ENCODE measurements at regions not wholly inside any gene's neighbourhood (a gene's known extent, or its start where the extent isn't known, plus 50 kb on each side); places are given as distances from the start of the nearest gene placed in this dataset.

- Histone ChIP-seq H3K27ac (no peak overlapping the region), H3K36me3 (no peaks in the 10 kb centered on the region), H3K9me3 (no peaks in the 10 kb centered on the region), H3K4me3 (no peak overlapping the region), H3K27me3 (no peaks in the 10 kb centered on the region), H3K4me1 (ENCODE audit: insufficient read depth) (no peaks in the 10 kb centered on the region)
- TF ChIP-seq POLR2A (IDR thresholded peaks at IDR 0.05) (no peak), EP300 (IDR thresholded peaks at IDR 0.05) (no peak), CTCF (IDR thresholded peaks at IDR 0.05) (no peak)
- whole genome bisulfite sequencing, 3 donors = 39 to 52% (median 50%) methylated on average over 4 of the region's 4 CpGs
- intact Hi-C loops (cut with DNase I) = no loop called here
- DNase-seq = no peak
Observed at GRCh38 chr11:87493516-87493915, 455.8 kb downstream of the TMEM135 start.

- no peaks in the 10 kb centered on the region for H3K36me3 ChIP-seq
- no peak for DNase-seq
- H3K4me1 ChIP-seq (ENCODE audit: insufficient read depth) = no peaks in the 10 kb centered on the region
- no peak overlapping the region for H3K4me3 ChIP-seq
- TF ChIP-seq EP300 (IDR thresholded peaks at IDR 0.05) = no peak
- TF ChIP-seq POLR2A (IDR thresholded peaks at IDR 0.05) = no peak
- no peak for TF ChIP-seq CTCF (IDR thresholded peaks at IDR 0.05)
- 73 to 84% (median 75%) methylated on average over 3 of the region's 3 CpGs for WGBS, 3 donors
- H3K27me3 ChIP-seq = no peaks in the 10 kb centered on the region
- intact Hi-C loops (cut with DNase I) = no loop called here
- H3K9me3 ChIP-seq = no peaks in the 10 kb centered on the region
- H3K27ac ChIP-seq = no peak overlapping the region
Observed at GRCh38 chr11:87491381-87491780, 453.6 kb downstream of the TMEM135 start.

- H3K27ac ChIP-seq = no peak overlapping the region
- no peaks in the 10 kb centered on the region for H3K9me3 ChIP-seq
- H3K36me3 ChIP-seq = no peaks in the 10 kb centered on the region
- no peak for DNase-seq
- no peaks in the 10 kb centered on the region for H3K4me1 ChIP-seq (ENCODE audit: insufficient read depth)
- H3K4me3 ChIP-seq = no peak overlapping the region
- intact Hi-C loops (cut with DNase I) = no loop called here
- TF ChIP-seq CTCF (IDR thresholded peaks at IDR 0.05) (no peak), EP300 (IDR thresholded peaks at IDR 0.05) (no peak), POLR2A (IDR thresholded peaks at IDR 0.05) (no peak)
- no peaks in the 10 kb centered on the region for H3K27me3 ChIP-seq
Observed at GRCh38 chr11:87490671-87491070, 452.9 kb downstream of the TMEM135 start.

- H3K27me3 ChIP-seq = no peaks in the 10 kb centered on the region
- TF ChIP-seq EP300 (IDR thresholded peaks at IDR 0.05) (no peak), CTCF (IDR thresholded peaks at IDR 0.05) (no peak), POLR2A (IDR thresholded peaks at IDR 0.05) (no peak)
- intact Hi-C loops (cut with DNase I) = no loop called here
- H3K36me3 ChIP-seq = no peaks in the 10 kb centered on the region
- 89 to 96% (median 95%) methylated on average over 3 of the region's 3 CpGs for WGBS, 3 donors
- DNase-seq = no peak
- H3K4me1 ChIP-seq (ENCODE audit: insufficient read depth) = no peaks in the 10 kb centered on the region
- H3K27ac ChIP-seq = no peak overlapping the region
- no peak overlapping the region for H3K4me3 ChIP-seq
- H3K9me3 ChIP-seq = no peaks in the 10 kb centered on the region
Observed at GRCh38 chr11:87484566-87484965, 446.8 kb downstream of the TMEM135 start.

GRCh38 chr11:87477321-87477720, 439.6 kb downstream of the TMEM135 start:
- no peak for DNase-seq
- no peaks in the 10 kb centered on the region for H3K36me3 ChIP-seq
- intact Hi-C loops (cut with DNase I) = no loop called here
- TF ChIP-seq CTCF (IDR thresholded peaks at IDR 0.05) = no peak
- no peak for TF ChIP-seq POLR2A (IDR thresholded peaks at IDR 0.05)
- TF ChIP-seq EP300 (IDR thresholded peaks at IDR 0.05) = no peak
- H3K27me3 ChIP-seq = no peaks in the 10 kb centered on the region
- H3K4me1 ChIP-seq (ENCODE audit: insufficient read depth) = no peaks in the 10 kb centered on the region
- no peak overlapping the region for H3K4me3 ChIP-seq
- H3K27ac ChIP-seq = no peak overlapping the region
- WGBS, 3 donors = 69 to 78% (median 76%) methylated on average over 2 of the region's 2 CpGs
- H3K9me3 ChIP-seq = no peaks in the 10 kb centered on the region

Data from ovary (tissue), 7 donors.